ENCODE measurements at regions not wholly inside any gene's neighbourhood (a gene's known extent, or its start where the extent isn't known, plus 50 kb on each side); places are given as distances from the start of the nearest gene placed in this dataset.
"Not testable (repeated sequence)": the region's sequence is repeated elsewhere in the genome, so short reads cannot be mapped to it uniquely, and the experiment has no call there.

GRCh38 chr2:239818531-239819011 is 206.6 kb downstream of the NDUFA10 start:
- DNase-seq (ENCODE audit: low read depth), result no peak

- no peak for DNase-seq (ENCODE audit: low read depth)
Observed at GRCh38 chr2:239818086-239818485, 207.1 kb downstream of the NDUFA10 start.

- not testable (repeated sequence) for DNase-seq (ENCODE audit: low read depth)
Observed at GRCh38 chr2:239817468-239818031, 207.6 kb downstream of the NDUFA10 start.

GRCh38 chr2:239816576-239817467 is 208.3 kb downstream of the NDUFA10 start:
- DNase-seq (ENCODE audit: low read depth), result no peak

GRCh38 chr2:239815671-239816070 is 209.5 kb downstream of the NDUFA10 start:
- DNase-seq (ENCODE audit: low read depth), result no peak

- no peak for DNase-seq (ENCODE audit: low read depth)
Observed at GRCh38 chr2:239814861-239815601, 210.1 kb downstream of the NDUFA10 start.

- DNase-seq (ENCODE audit: low read depth), result no peak
Observed at GRCh38 chr2:239814116-239814860, 210.9 kb downstream of the NDUFA10 start.

- DNase-seq (ENCODE audit: low read depth), result no peak
Observed at GRCh38 chr2:239813261-239814115, 211.7 kb downstream of the NDUFA10 start.

GRCh38 chr2:239811806-239812560 is 213.2 kb downstream of the NDUFA10 start:
- no peak for DNase-seq (ENCODE audit: low read depth)

GRCh38 chr2:239811111-239811781 is 213.9 kb downstream of the NDUFA10 start:
- no peak for DNase-seq (ENCODE audit: low read depth)

- DNase-seq (ENCODE audit: low read depth), result no peak
Observed at GRCh38 chr2:239809391-239809790, 215.8 kb downstream of the NDUFA10 start.

- no peak for DNase-seq (ENCODE audit: low read depth)
Observed at GRCh38 chr2:239807568-239807967, 217.6 kb downstream of the NDUFA10 start.

- DNase-seq (ENCODE audit: low read depth), result no peak
Observed at GRCh38 chr2:239806758-239807434, 218.2 kb downstream of the NDUFA10 start.

GRCh38 chr2:239806276-239806675 is 218.9 kb downstream of the NDUFA10 start:
- DNase-seq (ENCODE audit: low read depth), result no peak

GRCh38 chr2:239805414-239805813 is 219.7 kb downstream of the NDUFA10 start:
- DNase-seq (ENCODE audit: low read depth), result no peak

GRCh38 chr2:239805043-239805329 is 220.2 kb downstream of the NDUFA10 start:
- no peak for DNase-seq (ENCODE audit: low read depth)

GRCh38 chr2:239804161-239805042 is 220.7 kb downstream of the NDUFA10 start:
- DNase-seq (ENCODE audit: low read depth), result no peak

GRCh38 chr2:239803766-239804115 is 221.4 kb downstream of the NDUFA10 start:
- DNase-seq (ENCODE audit: low read depth), result no peak

Data from stimulated activated CD8-positive, alpha-beta memory T cell treated with anti-CD3 and anti-CD28 coated beads, Interleukin-15, amount 100 ng/mL, for 24 hours (primary cell).